GM21360 (cell line): ENCODE measurements at regions not wholly inside any gene's neighbourhood (a gene's known extent, or its start where the extent isn't known, plus 50 kb on each side); places are given as distances from the start of the nearest gene placed in this dataset.

Source experiments
- ATAC-seq: cut with Tn5 transposase; IDR thresholded peaks from one replicate; pipeline ENCODE4 v1.9.1; 2021; ENCODE audit warnings: mild to moderate bottlenecking, moderate library complexity; ENCODE audit not compliant: unreplicated experiment

DNA sequence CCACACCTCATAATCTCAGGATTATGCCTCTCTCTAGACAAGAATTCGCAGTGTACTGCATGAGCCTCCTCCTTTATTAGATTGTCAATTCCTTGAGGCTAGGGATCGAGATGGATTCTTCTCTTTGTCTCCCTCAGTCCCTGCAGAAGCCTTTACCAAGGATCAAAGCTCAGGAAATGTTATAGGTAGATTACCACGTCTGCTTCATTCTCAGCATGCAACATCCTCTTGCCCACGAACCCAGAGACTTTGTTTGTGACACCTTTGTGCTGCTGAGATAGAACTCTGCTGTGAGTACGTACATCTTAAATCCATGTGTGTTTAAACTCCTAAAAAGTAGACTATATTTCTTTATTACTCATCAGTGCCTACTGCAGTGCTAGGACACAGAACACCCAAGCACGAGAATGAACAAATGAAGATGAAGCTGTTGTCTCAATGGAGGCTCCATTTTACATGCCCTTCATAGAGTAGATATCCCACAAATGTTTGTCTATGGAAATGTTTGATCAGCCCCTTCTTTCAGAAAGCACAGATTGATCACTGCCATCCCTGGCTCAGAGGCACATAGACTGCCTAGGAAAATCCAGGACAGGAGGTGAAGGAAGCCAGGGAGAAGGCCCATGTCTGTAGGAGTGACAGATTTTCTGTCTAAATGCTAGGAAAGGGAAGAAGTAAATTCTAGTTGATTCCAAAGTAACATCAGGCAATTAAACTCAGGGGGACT, 98.8 kb upstream of the KLHL29 start:
- ATAC-seq, result no peak

DNA sequence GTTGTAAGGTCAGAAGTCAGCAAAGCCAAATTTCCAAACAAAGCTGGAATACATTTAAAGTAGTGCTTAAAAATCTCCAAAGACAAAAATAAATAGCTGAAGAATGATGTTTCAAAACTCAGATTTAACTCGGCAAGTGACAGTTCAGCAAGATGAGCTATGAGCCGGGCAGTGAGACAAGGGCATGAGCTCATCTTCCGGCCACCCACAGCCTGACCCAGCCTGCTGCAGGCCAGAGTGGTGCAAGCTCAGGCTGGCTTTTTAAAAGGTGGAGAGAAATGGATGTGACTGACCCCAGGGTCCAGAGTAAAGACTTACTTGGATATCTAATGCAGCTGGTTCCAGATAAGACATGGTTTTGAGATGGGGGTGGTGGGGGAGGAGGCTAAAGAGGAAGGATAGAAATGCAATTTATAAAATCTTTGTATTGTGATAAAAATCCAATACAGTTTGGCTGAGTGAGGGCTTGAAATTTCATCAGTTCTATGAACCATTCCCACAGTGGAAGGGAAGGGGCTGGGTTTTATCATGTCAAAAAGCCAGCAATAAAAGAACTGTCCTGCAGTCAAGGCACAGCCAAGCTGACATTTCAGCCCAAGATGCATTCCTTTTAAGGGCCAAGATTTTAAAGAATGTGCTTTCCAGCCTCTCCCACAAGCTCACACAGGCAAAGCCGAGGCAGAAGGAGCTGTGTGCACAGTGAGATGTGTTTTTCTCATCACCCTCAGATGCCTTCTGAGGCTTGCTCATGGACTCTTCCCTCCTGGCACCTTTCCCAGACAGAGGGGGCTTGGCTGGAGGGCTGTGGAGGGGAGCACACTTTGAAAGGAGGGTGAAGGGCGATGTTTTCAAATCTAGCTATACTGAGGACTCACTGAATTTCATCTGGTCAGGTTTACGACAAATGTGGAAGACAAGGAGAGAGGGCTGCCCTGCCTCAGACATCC, 97.9 kb upstream of the KLHL29 start:
- ATAC-seq, result no peak

DNA sequence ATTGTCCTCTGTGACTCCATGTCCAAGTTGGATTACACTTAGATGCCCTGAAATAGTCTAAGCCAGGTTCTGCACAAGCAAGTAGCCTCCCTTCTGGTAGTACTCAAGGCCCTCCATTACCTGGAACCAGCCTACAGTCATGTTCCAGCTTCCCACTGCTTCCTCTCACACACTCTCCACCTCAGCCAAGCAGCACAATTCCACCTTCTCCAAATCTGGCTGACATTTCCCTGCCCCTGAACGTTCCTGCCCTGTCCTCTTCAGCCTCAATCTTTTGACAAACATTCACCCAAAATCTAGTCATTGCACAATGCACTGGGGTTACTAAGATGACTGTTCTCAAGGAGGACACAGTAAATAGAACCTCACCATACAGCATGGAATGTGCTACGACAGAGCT, 95.3 kb upstream of the KLHL29 start:
- ATAC-seq, result no peak

DNA sequence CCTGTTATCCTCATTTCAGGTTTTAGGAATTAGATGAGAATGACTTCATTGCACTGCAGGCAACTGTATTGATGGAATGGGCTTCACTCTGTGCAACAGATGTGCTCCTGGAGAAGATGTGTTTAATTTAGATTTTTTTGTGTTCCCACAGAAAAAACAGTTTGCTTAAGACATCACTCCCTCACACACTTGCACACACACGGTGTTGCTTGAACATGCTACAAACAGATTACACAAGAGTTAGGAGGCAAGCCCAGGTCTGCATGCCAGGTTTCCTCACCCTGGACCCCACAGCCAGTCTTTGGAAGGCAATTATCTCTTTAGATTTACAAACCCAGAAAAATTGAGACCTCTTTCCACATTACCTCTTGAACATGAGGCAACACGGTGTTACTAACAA, 93.7 kb upstream of the KLHL29 start:
- no peak for ATAC-seq

DNA sequence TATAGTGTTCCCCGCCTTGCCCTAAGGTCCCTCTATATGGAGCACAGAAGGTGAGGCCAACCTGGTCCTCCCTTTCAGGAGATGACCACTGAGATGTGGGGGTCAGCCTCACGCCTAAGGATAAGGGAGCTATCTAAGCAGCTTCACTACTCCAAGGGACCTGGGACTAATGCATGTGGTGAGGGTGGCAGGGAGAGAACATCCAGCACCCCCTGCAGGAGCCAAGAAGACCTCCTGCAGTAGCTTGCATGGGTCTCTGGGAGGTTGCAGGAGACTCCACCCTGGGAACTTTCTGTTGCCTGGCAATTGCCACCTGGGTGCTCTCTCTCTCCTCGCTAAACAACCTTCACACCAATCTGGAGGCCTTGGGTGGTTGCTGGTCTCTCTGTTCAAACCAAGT, 93.0 kb upstream of the KLHL29 start:
- ATAC-seq, result no peak

DNA sequence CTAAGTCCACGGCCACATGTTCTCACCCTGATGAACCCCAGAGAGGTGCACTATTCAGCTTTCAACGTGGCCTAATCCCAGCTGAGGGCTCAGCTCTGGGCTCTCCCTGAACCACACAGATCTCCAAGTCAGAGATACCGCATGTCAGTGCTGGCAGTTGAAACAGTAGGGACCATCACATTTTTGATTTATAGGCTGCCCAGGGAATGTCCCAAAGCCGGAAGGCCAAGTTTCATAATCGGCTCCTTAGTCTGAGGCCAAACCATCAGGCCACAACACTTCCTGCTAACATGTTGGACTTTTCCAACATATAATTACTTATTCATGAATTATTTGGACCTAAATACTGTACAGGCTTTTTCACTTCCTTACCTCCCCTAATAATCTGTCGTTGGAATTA, 91.9 kb upstream of the KLHL29 start:
- no peak for ATAC-seq

DNA sequence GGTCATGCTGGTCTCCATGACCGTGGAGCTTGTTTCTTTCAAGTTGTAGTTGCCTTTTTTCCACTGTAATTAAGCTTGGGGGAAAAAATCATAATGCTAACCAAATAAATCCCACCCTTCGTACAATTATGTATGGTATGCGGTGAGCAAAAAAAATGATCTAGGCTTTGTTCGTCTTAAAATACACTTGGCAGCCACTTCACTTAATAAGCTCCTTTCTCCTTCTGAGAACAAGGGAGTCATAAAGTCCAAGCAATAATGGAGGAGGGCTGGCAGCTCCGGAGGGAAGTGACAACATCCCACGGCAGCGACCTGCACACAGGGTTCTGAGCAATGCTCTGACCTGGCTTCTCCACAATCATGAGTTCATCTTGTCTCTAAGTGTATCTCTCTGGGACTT, 91.2 kb upstream of the KLHL29 start:
- ATAC-seq, result no peak

DNA sequence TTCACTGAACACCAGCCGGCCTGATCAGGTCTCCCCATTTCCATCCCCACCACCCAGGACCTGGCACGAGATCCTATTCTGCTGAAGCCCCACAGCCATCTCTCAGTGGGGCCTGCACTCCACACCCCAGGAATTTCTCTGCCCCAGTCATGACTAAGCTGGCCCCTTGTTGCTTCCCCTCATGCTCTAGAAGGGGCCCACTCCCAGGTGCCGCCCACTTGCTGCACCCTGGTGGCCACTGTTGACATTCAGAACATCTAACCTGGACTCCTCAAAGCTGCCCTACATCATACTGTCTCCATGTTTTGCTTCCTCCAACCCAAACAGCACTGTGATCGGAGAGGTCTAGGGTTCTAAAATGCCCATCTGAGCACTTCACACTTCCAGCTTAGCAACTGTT, 90.7 kb upstream of the KLHL29 start:
- ATAC-seq, result no peak

DNA sequence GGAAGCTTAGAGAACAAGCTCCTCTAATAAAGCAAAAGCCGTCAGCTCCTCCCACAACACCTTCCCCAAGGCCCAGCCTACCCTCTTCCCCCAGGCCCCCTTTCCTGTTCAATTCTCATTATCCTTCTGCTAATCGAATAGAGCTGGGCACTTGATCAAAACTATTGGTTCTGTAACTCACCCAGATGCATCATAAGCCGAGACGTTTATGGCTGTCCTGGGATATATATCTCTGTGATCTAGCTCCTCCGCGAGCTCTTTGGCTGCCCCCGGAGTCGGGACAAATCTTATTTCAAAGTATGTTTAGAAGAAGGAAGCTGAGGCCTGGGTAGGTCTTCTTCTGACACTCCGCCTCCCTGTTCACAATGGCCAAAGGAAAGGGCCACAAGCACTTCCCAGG, 88.3 kb upstream of the KLHL29 start:
- no peak for ATAC-seq

DNA sequence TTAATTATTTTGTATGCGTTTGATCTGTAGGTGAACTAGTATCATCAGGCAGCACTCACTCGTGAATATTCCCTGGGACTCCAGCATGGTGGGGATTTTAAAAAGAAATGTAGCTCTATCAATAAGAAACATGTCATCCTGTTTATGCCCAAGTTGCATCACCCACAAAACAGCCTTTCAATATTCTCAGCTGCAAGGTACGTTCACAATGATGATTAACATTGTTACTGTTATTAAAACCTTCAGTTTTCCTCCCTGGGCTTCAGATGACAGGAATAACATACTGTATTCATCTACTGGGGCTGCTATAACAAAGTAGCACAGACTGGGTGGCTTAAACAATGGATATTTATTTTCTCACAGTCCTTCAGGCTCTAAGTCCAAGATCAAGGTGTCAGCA, 87.9 kb upstream of the KLHL29 start:
- ATAC-seq, result no peak

DNA sequence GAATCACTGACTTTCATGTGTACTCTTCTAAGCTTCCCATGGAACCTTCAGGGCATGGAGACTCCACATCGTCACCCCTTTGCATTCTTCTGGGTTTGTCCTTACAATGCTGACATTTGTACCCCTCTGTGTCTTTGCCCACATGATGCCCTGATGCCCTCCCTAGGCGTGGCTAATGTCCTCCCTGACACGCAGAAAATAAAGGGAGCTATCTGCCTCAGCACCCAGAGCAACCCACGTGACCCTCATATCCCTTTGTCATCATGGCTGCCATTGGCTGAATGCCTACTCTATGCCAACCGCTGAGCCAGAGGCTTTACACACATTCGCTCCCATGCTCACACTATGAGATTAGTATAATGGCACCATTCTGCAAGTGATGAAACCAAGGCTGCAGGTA, 86.4 kb upstream of the KLHL29 start:
- ATAC-seq, result no peak

DNA sequence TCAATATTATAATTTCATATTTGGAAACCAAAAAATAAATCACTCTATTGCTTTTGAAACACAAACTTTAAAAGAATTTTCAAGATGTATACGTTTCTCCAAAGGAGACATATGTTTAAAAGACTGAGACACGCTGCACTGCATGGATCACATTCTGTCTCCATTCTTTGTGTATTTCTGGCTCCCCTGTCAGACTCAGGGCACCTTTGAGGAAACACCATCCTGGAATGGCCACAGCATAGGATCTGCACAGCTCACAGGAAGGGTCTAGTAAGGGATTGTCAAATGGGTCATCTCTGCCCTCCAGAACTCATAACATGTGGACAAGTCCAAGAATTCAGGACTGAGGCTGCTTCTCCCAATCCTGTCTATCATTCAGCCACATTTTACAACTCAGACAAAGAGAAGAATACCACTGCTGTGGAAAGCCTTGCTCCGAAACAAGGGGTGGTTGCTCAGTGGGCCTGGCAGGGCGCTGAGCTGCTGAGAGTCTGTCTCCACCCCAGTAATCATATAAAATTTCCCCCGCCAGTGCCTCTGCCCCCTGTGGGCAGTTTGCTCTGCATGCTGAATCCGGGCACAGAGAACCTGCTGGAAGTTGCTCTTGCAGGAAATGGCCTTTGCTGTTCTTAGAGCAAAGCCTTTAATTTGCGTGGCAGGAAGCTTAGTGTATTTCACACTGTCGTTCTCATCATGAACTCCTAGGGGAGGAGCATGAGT, 85.3 kb upstream of the KLHL29 start:
- no peak for ATAC-seq

DNA sequence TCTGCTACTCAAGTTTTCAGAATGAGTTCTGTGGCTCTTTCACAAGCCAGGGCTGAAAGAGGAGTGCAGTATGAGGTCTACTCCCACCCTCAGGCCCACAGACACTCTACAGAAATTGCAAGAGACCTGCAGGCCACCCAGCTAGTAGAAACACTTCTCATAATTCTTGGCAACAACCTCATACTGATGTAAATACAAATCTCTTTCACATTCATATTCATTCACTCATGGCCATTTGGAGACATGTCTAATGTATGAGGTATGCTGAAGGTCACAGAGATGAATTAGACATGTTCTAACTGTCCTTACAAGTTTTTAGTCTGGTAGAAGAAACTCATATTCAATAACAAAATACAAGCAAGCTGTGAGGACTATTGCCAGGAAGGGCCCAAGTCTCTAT, 83.8 kb upstream of the KLHL29 start:
- no peak for ATAC-seq

DNA sequence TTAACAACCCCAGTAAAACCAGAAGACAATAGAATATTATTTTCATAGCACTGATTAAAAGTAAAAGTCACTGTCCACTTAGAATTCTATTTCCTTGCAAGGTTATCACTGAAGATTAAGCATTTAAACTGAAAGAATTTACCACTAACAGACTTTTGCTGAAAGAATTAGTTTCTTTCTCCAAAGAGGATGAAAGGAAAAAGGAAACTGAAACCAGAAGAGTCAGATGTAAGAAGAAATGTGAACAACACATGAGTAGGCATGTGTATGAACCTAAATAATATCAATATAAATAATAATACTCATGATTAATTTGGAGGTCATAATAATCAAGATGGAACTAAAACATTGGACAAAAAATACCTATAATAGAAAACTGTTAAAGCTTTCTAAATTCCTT, 82.4 kb upstream of the KLHL29 start:
- no peak for ATAC-seq

DNA sequence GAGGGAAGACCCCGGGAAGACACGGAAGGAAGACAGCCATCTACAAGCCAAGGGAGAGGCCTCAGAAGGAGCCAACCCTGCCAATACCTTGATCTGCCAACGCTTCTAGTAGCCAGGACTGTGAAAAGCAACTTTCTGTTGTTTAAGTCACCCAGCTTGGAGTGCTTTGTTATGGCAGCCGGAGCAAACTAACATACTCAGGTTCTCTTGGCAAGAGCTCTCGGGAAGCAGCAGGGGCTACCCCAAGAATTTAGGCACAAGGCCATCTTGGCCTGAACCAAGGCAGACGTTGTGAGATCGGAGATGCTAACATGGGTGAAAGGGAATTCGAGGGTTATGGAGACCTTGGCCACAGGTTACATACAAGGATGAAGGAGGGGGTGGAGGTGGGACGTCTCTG, 78.6 kb upstream of the KLHL29 start:
- ATAC-seq, result no peak

DNA sequence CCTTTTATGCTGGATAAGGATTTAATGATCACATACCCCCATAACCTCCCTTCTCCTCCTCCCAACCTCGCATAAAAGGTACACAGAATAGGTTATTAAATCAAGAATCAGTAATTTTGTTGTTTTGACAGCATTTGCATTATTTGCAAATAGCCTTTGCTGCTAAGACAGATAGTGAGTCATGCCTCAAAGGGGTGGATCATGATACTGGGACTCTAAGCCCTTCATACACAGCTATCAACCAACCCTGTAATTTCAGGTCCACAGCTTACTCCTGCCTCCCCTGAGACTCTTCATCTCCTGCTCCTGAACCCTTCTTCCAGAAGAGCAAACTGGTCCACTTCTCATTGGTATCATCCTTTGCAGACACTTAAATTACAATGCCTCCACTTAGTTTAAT, 73.8 kb upstream of the KLHL29 start:
- no peak for ATAC-seq

DNA sequence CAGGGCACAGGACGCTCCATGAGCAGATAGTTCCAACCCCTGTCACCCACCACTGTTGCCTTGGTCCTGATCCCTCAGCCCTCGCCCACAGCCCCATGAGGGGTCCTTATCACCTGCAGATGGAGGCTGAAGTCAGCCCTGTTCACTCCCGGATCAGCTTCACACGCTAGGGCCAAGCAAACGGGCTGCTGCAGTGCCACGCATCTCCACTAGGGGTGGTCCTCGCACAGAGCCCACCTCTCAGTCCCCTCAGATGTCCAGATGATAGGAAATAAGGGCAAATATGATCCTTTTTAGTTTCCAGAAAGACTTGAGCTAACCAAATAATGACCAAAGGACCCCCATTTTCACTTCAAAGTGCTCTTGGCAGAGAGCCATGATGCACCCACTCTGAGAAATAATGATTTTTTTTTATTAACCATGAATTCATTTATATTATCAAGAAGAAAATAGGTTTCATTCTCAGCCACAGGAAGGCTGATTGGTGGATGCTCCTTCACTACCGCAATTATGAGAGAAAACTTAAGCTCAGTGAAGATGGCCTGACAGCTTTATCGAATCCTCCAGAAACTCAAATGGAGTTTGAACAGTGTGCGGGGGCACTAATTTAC, 71.9 kb upstream of the KLHL29 start:
- peak; percentile 82 for ATAC-seq

DNA sequence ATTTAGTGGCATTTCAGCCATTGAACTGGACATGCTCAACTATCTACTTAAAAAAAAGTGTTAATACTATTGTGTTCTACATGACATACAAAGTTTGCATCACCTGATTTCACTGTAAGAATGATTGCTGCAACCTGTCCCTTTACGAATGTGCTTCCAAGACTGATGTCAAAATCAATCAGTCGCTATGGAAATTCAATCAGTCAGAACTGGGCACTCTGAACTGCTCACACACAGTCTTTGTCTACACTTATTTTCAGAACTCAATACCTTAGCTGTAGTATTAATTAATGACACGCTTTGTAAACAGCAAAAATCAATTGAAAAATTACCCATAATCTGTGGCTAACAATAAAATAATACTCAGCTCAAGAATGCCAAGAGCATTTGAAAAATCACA, 70.3 kb upstream of the KLHL29 start:
- no peak for ATAC-seq

DNA sequence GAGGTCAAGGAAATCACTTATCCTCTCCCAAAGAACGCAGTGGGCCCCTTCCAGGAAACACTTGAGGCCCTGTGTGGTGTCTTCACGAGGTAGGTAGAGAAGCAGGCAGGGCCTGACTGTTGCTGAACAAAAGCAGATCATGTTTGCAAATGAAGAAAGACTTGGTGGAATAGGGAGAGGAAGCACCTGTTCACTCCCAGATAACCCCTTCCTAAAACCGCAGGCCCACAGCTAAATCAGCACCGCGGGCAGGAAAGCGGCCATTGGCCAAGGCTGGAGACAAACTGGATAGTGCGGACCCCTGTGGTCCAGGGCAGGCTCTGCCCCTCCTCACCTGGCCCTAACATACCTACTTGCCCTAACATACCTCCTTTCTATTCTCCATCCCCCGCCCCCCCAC, 64.9 kb upstream of the KLHL29 start:
- no peak for ATAC-seq

DNA sequence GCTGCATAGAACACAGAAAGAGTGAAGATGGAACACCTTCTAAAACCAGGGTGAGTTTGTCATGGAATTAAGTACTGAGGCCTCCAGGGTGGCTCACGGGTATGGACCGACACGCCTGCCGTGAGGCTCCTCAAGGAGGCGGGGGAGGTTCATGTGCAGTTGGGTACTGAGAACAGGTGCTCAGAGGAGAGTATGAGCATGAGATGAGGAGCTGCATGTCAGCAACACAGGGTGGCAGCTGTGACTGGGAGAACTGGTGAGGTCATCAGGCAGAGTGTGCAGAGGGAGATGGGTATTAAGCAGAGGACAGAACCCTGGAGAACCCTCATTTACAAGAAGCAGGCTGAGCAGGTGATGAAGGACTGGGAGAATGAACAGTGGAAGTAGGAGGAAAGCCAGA, 63.2 kb upstream of the KLHL29 start:
- ATAC-seq, result no peak

DNA sequence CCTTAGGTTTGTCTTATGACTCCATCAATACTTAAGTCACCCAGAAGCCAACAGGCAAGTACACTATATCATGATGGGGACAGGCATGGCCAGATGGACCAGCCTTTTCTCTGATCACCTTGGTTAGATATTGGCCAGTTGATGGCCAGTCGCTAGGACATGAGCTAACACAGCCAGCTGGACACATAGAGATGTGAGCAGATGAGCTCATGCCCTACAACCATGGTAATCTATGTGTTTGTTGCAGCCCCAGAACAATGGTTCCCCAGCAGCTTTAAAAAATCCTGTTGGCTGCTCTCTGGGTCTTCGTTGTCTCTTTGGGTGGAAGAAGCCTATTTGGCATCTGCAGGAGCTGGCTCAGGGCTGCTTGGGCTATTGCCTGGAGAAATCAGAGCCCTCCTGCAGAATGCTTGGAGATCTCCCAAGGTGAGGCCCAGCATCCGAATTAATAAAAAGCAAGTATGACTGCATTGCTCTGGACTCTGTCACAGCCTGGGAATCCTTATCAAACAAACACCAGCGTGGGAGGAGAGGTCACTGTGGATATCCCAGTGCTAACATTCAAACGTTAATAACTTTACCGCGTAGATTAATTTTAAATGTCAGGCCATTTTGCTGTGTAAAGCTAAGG, 62.3 kb upstream of the KLHL29 start:
- ATAC-seq, result no peak
